CD14-positive monocyte (primary cell): ENCODE measurements at regions not wholly inside any gene's neighbourhood (a gene's known extent, or its start where the extent isn't known, plus 50 kb on each side); places are given as distances from the start of the nearest gene placed in this dataset.

Experiments used
- DNase-seq, 3 donors: peaks; one replicate each; pipeline ENCODE4 v3.0.0-alpha.2; 2011 to 2022
- H2AFZ ChIP-seq: 2 replicates; pipeline ENCODE4 v1.6.0; 2012; ENCODE audit warnings: mild to moderate bottlenecking, low read depth, low read length, inconsistent platforms; ENCODE audit not compliant: insufficient read depth, poor library complexity, severe bottlenecking
- H3K27ac ChIP-seq, 2 donors: 1 replicate in 1 of 2; 2 replicates in 1 of 2; pipeline ENCODE4 v1.5.1; 2012 to 2013; ENCODE audit warnings: low read length in 2 of 2, control low read depth in 1 of 2, inconsistent platforms in 1 of 2, low read depth in 1 of 2, mild to moderate bottlenecking in 1 of 2
- H3K27me3 ChIP-seq, 2 donors: one replicate each; pipeline versions ENCODE4 v1.6.0 to v1.6.1; 2011 to 2013; ENCODE audit warnings: low read length in 2 of 2; ENCODE audit not compliant: control insufficient read depth in 2 of 2, insufficient read depth in 2 of 2
- H3K36me3 ChIP-seq, 2 donors: replicated peaks in 1 of 2; 1 replicate in 1 of 2; 2 replicates in 1 of 2; pipeline versions ENCODE4 v1.5.1 to v1.6.1; 2012 to 2013; ENCODE audit warnings: low read length in 2 of 2, control low read depth in 1 of 2, inconsistent platforms in 1 of 2, mild to moderate bottlenecking in 1 of 2; ENCODE audit not compliant: insufficient read depth in 2 of 2, control insufficient read depth in 1 of 2
- H3K4me1 ChIP-seq, 2 donors: 1 replicate in 1 of 2; 2 replicates in 1 of 2; pipeline versions ENCODE4 v1.5.1 to v1.6.1; 2012 to 2013; ENCODE audit warnings: low read length in 2 of 2, control low read depth in 1 of 2, inconsistent platforms in 1 of 2, mild to moderate bottlenecking in 1 of 2, moderate library complexity in 1 of 2; ENCODE audit not compliant: insufficient read depth in 2 of 2, control insufficient read depth in 1 of 2
- H3K4me2 ChIP-seq: replicated peaks from 2 replicates; pipeline ENCODE3; 2012; ENCODE audit warnings: low read length, moderate library complexity, mild to moderate bottlenecking; ENCODE audit not compliant: poor library complexity, severe bottlenecking; ENCODE audit errors: extremely low read depth
- H3K4me3 ChIP-seq, 3 experiments: fragments of 200-600 bp in 1 of 3; sonication (generic) in 1 of 3; replicated peaks in 1 of 3; 1 replicate in 2 of 3; 2 replicates in 1 of 3; pipeline ENCODE4 v1.5.1; 2011 to 2013; ENCODE audit warnings: low read length in 3 of 3, mild to moderate bottlenecking in 3 of 3, control low read depth in 2 of 3, low read depth in 2 of 3, inconsistent platforms in 1 of 3, moderate library complexity in 1 of 3
- H3K79me2 ChIP-seq: 2 replicates; pipeline ENCODE4 v1.6.0; 2012; ENCODE audit warnings: mild to moderate bottlenecking, control low read depth, inconsistent platforms, low read length, moderate library complexity; ENCODE audit not compliant: insufficient read depth
- H3K9ac ChIP-seq: 2 replicates; pipeline ENCODE4 v1.6.0; 2017; ENCODE audit warnings: low read length, mild to moderate bottlenecking; ENCODE audit not compliant: insufficient read depth, poor library complexity, severe bottlenecking
- H3K9me3 ChIP-seq, 2 donors: replicated peaks in 1 of 2; 1 replicate in 1 of 2; 2 replicates in 1 of 2; pipeline versions ENCODE4 v1.5.1 to v1.6.1; 2012 to 2013; ENCODE audit warnings: low read length in 2 of 2, control low read depth in 1 of 2; ENCODE audit not compliant: control insufficient read depth in 1 of 2, insufficient read depth in 1 of 2
- H4K20me1 ChIP-seq: 2 replicates; pipeline ENCODE4 v1.6.0; 2012; ENCODE audit warnings: mild to moderate bottlenecking, low read length, control low read depth, moderate library complexity; ENCODE audit not compliant: insufficient read depth
- H3K27ac Mint-ChIP-seq, 7 donors: one replicate each; pipeline ENCODE4 v1.8.0; 2020; ENCODE audit warnings: mild to moderate bottlenecking in 7 of 7, mixed read lengths in 7 of 7, moderate library complexity in 6 of 7, inconsistent platforms in 2 of 7
- H3K27me3 Mint-ChIP-seq, 3 donors: one replicate each; pipeline ENCODE4 v1.8.0; 2021 to 2022; ENCODE audit warnings: low read depth in 3 of 3, mild to moderate bottlenecking in 3 of 3, mixed read lengths in 3 of 3, moderate library complexity in 3 of 3, inconsistent platforms in 1 of 3
- H3K36me3 Mint-ChIP-seq, 2 donors: one replicate each; pipeline ENCODE4 v1.8.0; 2020; ENCODE audit warnings: mixed read lengths in 2 of 2, inconsistent platforms in 1 of 2, mild to moderate bottlenecking in 1 of 2
- H3K4me1 Mint-ChIP-seq: one replicate; pipeline ENCODE4 v1.8.0; 2020; ENCODE audit warnings: mild to moderate bottlenecking, mixed read lengths
- H3K4me3 Mint-ChIP-seq, 2 donors: one replicate each; pipeline ENCODE4 v1.8.0; 2020; ENCODE audit warnings: mild to moderate bottlenecking in 2 of 2, mixed read lengths in 2 of 2, moderate library complexity in 1 of 2
- H3K9me3 Mint-ChIP-seq, 7 donors: one replicate each; pipeline ENCODE4 v1.8.0; 2020 to 2022; ENCODE audit warnings: mixed read lengths in 7 of 7, mild to moderate bottlenecking in 6 of 7, moderate library complexity in 6 of 7, inconsistent platforms in 2 of 7
- WGBS: methylation state at CpG from one replicate; pipeline ENCODE4 v1.1.5; 2013; ENCODE audit warnings: missing lambda C conversion rate; ENCODE audit not compliant: insufficient coverage; 5-methylcytosine and 5-hydroxymethylcytosine counted together
- intact Hi-C, 2 donors: fragments of 100-400 bp; cut with micrococcal nuclease; formaldehyde crosslinking; loops; one replicate each; pipeline versions ENCODE4 v1.15.0 to v1.15.1; 2023
- TF ChIP-seq, protein P1 (sequence below): fragments of 200-600 bp; IDR thresholded peaks from one replicate; pipeline ENCODE4 v1.8.0; 2022; ENCODE audit warnings: antibody characterized with exemption, mild to moderate bottlenecking

DNA sequence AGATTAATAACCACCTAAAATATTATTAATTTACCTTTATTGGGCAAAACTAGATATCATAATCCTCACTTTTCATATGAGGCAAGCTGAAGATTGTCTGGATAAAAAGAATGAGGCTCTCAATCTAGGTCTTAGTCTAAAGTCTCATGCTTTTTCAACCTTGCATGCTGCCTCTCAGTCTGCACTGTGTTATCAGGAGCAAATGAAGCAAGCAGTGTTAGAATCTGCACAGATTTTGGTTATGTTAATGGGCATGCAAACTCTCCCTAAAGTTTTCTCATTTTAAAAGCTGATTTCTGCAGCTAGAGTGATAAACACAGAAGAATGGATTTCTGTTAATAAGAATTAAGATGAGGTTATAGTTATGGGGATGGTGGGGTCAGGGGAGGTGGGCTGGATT is 350.7 kb upstream of the C11orf87 start:
- Mint-ChIP-seq H3K4me1 (no peaks in the 10 kb centered on the region), H3K9me3 (peaks cover 0 to 11% (median 5%) of the 10 kb centered on the region in 7 donors), H3K4me3 (no peak overlapping the region), H3K36me3 (no peaks in the 10 kb centered on the region), H3K27ac (no peak overlapping the region), H3K27me3 (peaks cover 0 to 2% (median 2%) of the 10 kb centered on the region in 3 donors)
- H3K9me3 ChIP-seq = peaks cover 4 to 6% of the 10 kb centered on the region in 2 donors
- H3K27me3 ChIP-seq = no peaks in the 10 kb centered on the region
- no peak overlapping the region for H3K4me2 ChIP-seq
- TF ChIP-seq, protein P1, sequence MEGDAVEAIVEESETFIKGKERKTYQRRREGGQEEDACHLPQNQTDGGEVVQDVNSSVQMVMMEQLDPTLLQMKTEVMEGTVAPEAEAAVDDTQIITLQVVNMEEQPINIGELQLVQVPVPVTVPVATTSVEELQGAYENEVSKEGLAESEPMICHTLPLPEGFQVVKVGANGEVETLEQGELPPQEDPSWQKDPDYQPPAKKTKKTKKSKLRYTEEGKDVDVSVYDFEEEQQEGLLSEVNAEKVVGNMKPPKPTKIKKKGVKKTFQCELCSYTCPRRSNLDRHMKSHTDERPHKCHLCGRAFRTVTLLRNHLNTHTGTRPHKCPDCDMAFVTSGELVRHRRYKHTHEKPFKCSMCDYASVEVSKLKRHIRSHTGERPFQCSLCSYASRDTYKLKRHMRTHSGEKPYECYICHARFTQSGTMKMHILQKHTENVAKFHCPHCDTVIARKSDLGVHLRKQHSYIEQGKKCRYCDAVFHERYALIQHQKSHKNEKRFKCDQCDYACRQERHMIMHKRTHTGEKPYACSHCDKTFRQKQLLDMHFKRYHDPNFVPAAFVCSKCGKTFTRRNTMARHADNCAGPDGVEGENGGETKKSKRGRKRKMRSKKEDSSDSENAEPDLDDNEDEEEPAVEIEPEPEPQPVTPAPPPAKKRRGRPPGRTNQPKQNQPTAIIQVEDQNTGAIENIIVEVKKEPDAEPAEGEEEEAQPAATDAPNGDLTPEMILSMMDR = no peak
- no peaks in the 10 kb centered on the region for H3K79me2 ChIP-seq
- H3K9ac ChIP-seq = no peak overlapping the region
- no peaks in the 10 kb centered on the region for H4K20me1 ChIP-seq
- no peak overlapping the region for H2AFZ ChIP-seq
- no peaks in the 10 kb centered on the region for H3K36me3 ChIP-seq
- no peak for DNase-seq
- intact Hi-C loops = no loop called here
- H3K4me1 ChIP-seq = no peaks in the 10 kb centered on the region
- H3K27ac ChIP-seq = no peak overlapping the region
- no peak overlapping the region for H3K4me3 ChIP-seq

DNA sequence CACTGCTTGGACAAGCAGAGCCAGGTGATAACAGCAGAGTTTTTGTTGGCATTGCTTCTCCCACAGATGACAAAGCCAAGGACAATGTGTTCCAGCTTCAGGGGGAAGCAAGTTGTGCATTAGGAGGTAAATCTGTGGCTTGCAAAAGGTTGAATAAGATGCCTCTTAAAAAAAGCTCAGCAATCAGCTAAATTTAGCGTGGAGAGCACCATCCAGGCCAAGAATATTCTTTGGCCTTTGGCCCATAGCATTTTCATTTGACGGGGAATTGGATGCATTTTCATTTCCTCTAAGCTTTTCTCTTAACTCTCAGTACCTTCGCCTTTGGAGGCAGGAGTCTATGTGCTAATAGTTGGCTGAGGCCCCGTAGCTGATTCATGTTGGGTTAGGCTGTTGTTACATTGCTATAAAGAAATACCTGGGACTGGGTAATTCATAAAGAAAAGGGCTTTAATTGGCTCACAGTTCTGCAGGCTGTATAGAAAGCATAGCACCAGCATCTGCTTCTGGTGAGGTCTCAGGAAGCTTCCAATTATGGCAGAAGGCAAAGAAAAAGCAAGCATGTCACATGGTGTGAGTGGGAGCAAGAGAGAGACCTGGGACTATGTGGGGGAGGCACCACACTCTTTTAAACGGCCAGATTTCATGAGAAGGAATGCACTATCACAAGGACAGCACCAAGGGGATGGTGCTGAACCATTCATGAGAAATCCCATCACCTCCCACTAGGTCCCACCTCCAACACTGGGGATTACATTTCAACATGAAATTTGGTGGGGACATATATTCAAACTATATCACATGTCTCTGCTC is 350.1 kb upstream of the C11orf87 start:
- DNase-seq = no peak
- Mint-ChIP-seq H3K9me3 (peaks cover 0 to 10% (median 5%) of the 10 kb centered on the region in 7 donors), H3K27ac (no peak overlapping the region), H3K27me3 (peaks cover 0 to 2% (median 2%) of the 10 kb centered on the region in 3 donors), H3K4me1 (no peaks in the 10 kb centered on the region), H3K36me3 (no peaks in the 10 kb centered on the region), H3K4me3 (no peak overlapping the region)
- Histone ChIP-seq H3K36me3 (no peaks in the 10 kb centered on the region), H3K79me2 (no peaks in the 10 kb centered on the region), H3K9me3 (peaks cover 4 to 6% of the 10 kb centered on the region in 2 donors), H3K9ac (no peak overlapping the region), H2AFZ (no peak overlapping the region), H3K27me3 (no peaks in the 10 kb centered on the region), H4K20me1 (no peaks in the 10 kb centered on the region), H3K4me3 (no peak overlapping the region), H3K4me1 (no peaks in the 10 kb centered on the region), H3K4me2 (no peak overlapping the region), H3K27ac (no peak overlapping the region)
- 67% methylated on average over 1 of the region's 5 CpGs for WGBS
- TF ChIP-seq, protein P1 = no peak
- intact Hi-C loops = no loop called here
